GM12891 (cell line): ENCODE measurements at regions not wholly inside any gene's neighbourhood (a gene's known extent, or its start where the extent isn't known, plus 50 kb on each side); places are given as distances from the start of the nearest gene placed in this dataset.

Experiments
- POLR2A ChIP-seq: IDR thresholded peaks from 2 replicates; pipeline ENCODE4 v1.6.1; 2011; ENCODE audit warnings: low read depth, low read length, control low read depth
- POU2F2 ChIP-seq: IDR thresholded peaks from 2 replicates; pipeline ENCODE4 v1.6.1; 2011; ENCODE audit warnings: low read depth, mild to moderate bottlenecking, control low read depth, low read length, moderate library complexity

- TF ChIP-seq POLR2A (no peak), POU2F2 (no peak)
These were observed 119.2 kb upstream of the TMEM170B start for GRCh38 chr6:11418290-11418905.
